ENCODE measurements at regions not wholly inside any gene's neighbourhood (a gene's known extent, or its start where the extent isn't known, plus 50 kb on each side); places are given as distances from the start of the nearest gene placed in this dataset.

DNA sequence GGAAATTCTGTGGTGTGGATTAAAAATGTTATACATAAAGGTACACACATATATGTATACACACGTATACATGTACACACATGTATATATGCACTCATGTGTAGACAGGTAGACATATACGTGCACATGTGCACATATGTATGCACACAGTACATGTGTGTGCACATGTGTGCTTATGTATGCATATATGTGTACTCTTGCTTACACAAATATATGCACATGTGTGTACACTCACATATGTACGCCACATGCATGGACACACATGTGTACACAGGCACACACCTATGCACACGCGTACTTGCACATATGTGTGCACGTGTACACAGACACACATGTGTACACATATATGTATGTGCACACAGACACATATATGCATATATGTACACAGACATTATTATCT is 142.8 kb upstream of the SALL3 start:
- Histone ChIP-seq H3K27ac (no peak overlapping the region), H3K4me1 (ENCODE audit: low read depth, poor library complexity, severe bottlenecking) (no peaks in the 10 kb centered on the region), H3K4me3 (IDR thresholded peaks at IDR 0.05; ENCODE audit: insufficient read depth, low read depth, low read length) (no peak overlapping the region), H3K27me3 (ENCODE audit: insufficient read depth, low read depth) (no peaks in the 10 kb centered on the region), H3K79me2 (ENCODE audit: insufficient read depth, low read depth) (no peaks in the 10 kb centered on the region), H3K36me3 (ENCODE audit: insufficient read depth) (no peaks in the 10 kb centered on the region), H3K4me2 (no peak overlapping the region), H4K20me1 (ENCODE audit: insufficient read depth) (no peaks in the 10 kb centered on the region), H2AFZ (ENCODE audit: low read depth) (no peak overlapping the region), H3K9ac (no peak overlapping the region)
- no peak for TF ChIP-seq CTCF (conservative IDR thresholded peaks at IDR 0.05; ENCODE audit: low read depth, low read length)

DNA sequence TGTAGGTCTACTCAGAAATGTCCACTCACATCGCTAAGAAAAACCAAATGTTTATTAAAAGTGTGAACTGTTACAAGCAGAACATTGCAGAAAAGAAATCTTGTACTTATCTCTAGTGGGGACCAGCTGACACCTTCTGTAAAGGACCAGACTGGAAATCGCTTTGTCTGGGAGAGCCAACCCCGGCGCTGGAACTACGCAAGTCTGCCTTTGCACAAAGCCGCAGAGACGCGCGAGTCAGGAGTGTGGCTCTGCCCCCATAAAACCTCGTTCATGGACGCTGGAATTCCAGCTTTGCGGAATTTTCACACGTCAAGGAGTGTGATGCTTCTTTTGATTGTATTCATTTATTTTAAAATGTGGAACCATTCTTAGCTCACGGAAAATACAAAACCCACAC is 141.9 kb upstream of the SALL3 start:
- Histone ChIP-seq H3K4me3 (IDR thresholded peaks at IDR 0.05; ENCODE audit: insufficient read depth, low read depth, low read length) (no peak overlapping the region), H4K20me1 (ENCODE audit: insufficient read depth) (no peaks in the 10 kb centered on the region), H3K4me2 (no peak overlapping the region), H3K36me3 (ENCODE audit: insufficient read depth) (no peaks in the 10 kb centered on the region), H3K27me3 (ENCODE audit: insufficient read depth, low read depth) (no peaks in the 10 kb centered on the region), H3K4me1 (ENCODE audit: low read depth, poor library complexity, severe bottlenecking) (no peaks in the 10 kb centered on the region), H3K27ac (no peak overlapping the region), H3K79me2 (ENCODE audit: insufficient read depth, low read depth) (no peaks in the 10 kb centered on the region), H3K9ac (no peak overlapping the region), H2AFZ (ENCODE audit: low read depth) (no peak overlapping the region)
- no peak for TF ChIP-seq CTCF (conservative IDR thresholded peaks at IDR 0.05; ENCODE audit: low read depth, low read length)

DNA sequence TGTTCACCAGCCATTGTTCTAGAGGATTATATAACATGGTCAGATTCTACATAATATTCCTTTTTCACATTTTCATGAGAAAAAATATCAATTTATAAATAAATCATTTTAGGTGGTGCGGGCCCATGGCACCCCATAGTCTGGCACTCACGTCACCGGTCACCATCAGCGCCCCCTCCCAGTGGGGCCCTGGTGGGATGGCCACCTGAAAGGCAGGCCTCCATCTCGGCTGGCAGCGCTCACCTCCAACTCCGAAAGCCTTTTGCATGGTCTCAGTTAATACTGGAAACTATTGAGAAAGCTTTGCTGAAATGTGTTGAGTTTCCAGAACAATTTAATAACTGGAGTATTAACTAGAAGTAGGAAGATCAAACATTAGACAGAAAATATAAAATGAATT is 141.4 kb upstream of the SALL3 start:
- Histone ChIP-seq H3K9ac (no peak overlapping the region), H3K27me3 (ENCODE audit: insufficient read depth, low read depth) (no peaks in the 10 kb centered on the region), H3K4me1 (ENCODE audit: low read depth, poor library complexity, severe bottlenecking) (no peaks in the 10 kb centered on the region), H2AFZ (ENCODE audit: low read depth) (no peak overlapping the region), H4K20me1 (ENCODE audit: insufficient read depth) (no peaks in the 10 kb centered on the region), H3K79me2 (ENCODE audit: insufficient read depth, low read depth) (no peaks in the 10 kb centered on the region), H3K4me2 (no peak overlapping the region), H3K27ac (no peak overlapping the region), H3K36me3 (ENCODE audit: insufficient read depth) (no peaks in the 10 kb centered on the region), H3K4me3 (IDR thresholded peaks at IDR 0.05; ENCODE audit: insufficient read depth, low read depth, low read length) (no peak overlapping the region)
- no peak for TF ChIP-seq CTCF (conservative IDR thresholded peaks at IDR 0.05; ENCODE audit: low read depth, low read length)

DNA sequence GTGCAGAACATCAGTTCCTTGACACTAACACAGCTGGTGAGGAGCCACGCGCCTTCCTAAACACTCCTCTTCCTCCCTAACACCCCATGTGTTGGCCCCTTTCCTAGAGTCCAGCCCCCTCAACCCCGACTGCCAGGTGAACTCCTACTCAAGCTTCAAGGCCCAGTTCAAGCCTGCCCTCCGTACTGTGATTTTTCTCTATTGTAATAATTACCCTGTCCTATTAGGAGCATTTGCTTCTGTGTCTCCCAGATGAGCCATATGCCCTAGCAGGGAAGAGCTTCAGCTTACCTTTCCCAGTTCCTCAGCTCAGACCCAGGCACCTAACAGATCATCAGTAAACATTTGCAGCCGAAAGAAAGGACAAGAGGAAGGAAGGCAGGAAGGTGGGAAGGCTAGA is 130.6 kb upstream of the SALL3 start:
- Histone ChIP-seq H2AFZ (ENCODE audit: low read depth) (no peak overlapping the region), H3K9ac (no peak overlapping the region), H3K4me3 (IDR thresholded peaks at IDR 0.05; ENCODE audit: insufficient read depth, low read depth, low read length) (no peak overlapping the region), H3K79me2 (ENCODE audit: insufficient read depth, low read depth) (no peaks in the 10 kb centered on the region), H3K36me3 (ENCODE audit: insufficient read depth) (no peaks in the 10 kb centered on the region), H3K27me3 (ENCODE audit: insufficient read depth, low read depth) (no peaks in the 10 kb centered on the region), H3K4me2 (no peak overlapping the region), H3K4me1 (ENCODE audit: low read depth, poor library complexity, severe bottlenecking) (no peaks in the 10 kb centered on the region), H4K20me1 (ENCODE audit: insufficient read depth) (no peaks in the 10 kb centered on the region), H3K27ac (no peak overlapping the region)
- TF ChIP-seq CTCF (conservative IDR thresholded peaks at IDR 0.05; ENCODE audit: low read depth, low read length), result no peak

DNA sequence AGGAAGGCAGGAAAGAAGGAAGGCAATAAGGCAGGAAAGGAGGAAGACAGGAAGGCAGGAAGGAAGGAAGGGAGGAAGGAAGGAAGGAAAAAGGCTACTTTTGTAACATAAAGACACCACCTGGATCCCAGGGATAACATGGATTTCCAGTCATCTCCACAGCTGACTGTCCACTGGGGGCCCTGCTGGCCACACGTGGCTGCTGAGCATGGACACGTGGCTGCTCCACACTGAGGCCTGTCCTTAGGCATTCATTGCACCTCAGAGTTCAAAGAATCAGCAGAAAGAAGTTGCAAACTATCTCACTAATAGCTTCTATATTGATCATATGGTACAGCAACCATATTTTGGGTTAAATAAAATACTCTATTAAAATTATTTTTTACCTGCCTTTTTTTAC is 130.2 kb upstream of the SALL3 start:
- H3K4me1 ChIP-seq (ENCODE audit: low read depth, poor library complexity, severe bottlenecking), result no peaks in the 10 kb centered on the region
- no peak overlapping the region for H2AFZ ChIP-seq (ENCODE audit: low read depth)
- H3K36me3 ChIP-seq (ENCODE audit: insufficient read depth), result no peaks in the 10 kb centered on the region
- no peak overlapping the region for H3K9ac ChIP-seq
- no peaks in the 10 kb centered on the region for H4K20me1 ChIP-seq (ENCODE audit: insufficient read depth)
- H3K4me3 ChIP-seq (IDR thresholded peaks at IDR 0.05; ENCODE audit: insufficient read depth, low read depth, low read length), result no peak overlapping the region
- no peaks in the 10 kb centered on the region for H3K79me2 ChIP-seq (ENCODE audit: insufficient read depth, low read depth)
- no peak overlapping the region for H3K4me2 ChIP-seq
- no peak for TF ChIP-seq CTCF (conservative IDR thresholded peaks at IDR 0.05; ENCODE audit: low read depth, low read length)
- no peak overlapping the region for H3K27ac ChIP-seq
- no peaks in the 10 kb centered on the region for H3K27me3 ChIP-seq (ENCODE audit: insufficient read depth, low read depth)

Data from KMS-11 (cell line).